Natural killer cell (primary cell): ENCODE measurements at regions not wholly inside any gene's neighbourhood (a gene's known extent, or its start where the extent isn't known, plus 50 kb on each side); places are given as distances from the start of the nearest gene placed in this dataset.
A peak's percentile ranks its signal among the peaks of the same experiment; 100 is the strongest.
"Not testable (repeated sequence)": the region's sequence is repeated elsewhere in the genome, so short reads cannot be mapped to it uniquely, and the experiment has no call there.

Experiments
- ATAC-seq, 3 donors: fragments of 150-1000 bp in 2 of 3; fragments of 200-7000 bp in 1 of 3; cut with Tn5 transposase; 1 replicate in 1 of 3; 2 replicates in 2 of 3; pipeline ENCODE4 v1.10.0; 2021; ENCODE audit warnings: mild to moderate bottlenecking in 2 of 3, moderate library complexity in 2 of 3
- DNase-seq, 2 donors: peaks; one replicate each; pipeline versions ENCODE4 v3.0.0 to v3.0.0-alpha.2; 2013 to 2021; ENCODE audit warnings: mixed read lengths in 1 of 2
- H3K27ac ChIP-seq: one replicate; pipeline ENCODE4 v1.5.1; 2013; ENCODE audit warnings: mild to moderate bottlenecking, low read length
- H3K27me3 ChIP-seq: one replicate; pipeline ENCODE4 v1.6.1; 2013; ENCODE audit warnings: low read length; ENCODE audit not compliant: control insufficient read depth, insufficient read depth
- H3K36me3 ChIP-seq: one replicate; pipeline ENCODE4 v1.6.1; 2013; ENCODE audit warnings: low read length; ENCODE audit not compliant: control insufficient read depth, insufficient read depth
- H3K4me1 ChIP-seq: one replicate; pipeline ENCODE4 v1.6.1; 2013; ENCODE audit warnings: low read length; ENCODE audit not compliant: control insufficient read depth, insufficient read depth
- H3K4me3 ChIP-seq: one replicate; pipeline ENCODE4 v1.5.1; 2013; ENCODE audit warnings: low read length
- H3K9me3 ChIP-seq: one replicate; pipeline ENCODE4 v1.6.1; 2013; ENCODE audit warnings: low read length; ENCODE audit not compliant: control insufficient read depth, insufficient read depth
- H3K27ac Mint-ChIP-seq, 2 donors: one replicate each; pipeline ENCODE4 v1.8.0; 2022; ENCODE audit warnings: mild to moderate bottlenecking in 2 of 2, mixed read lengths in 2 of 2, moderate library complexity in 1 of 2
- H3K27me3 Mint-ChIP-seq, 2 donors: one replicate each; pipeline ENCODE4 v1.8.0; 2022; ENCODE audit warnings: low read depth in 2 of 2, mixed read lengths in 2 of 2
- H3K36me3 Mint-ChIP-seq: one replicate; pipeline ENCODE4 v1.8.0; 2022; ENCODE audit warnings: mixed read lengths
- H3K4me1 Mint-ChIP-seq, 2 donors: one replicate each; pipeline ENCODE4 v1.8.0; 2022; ENCODE audit warnings: mixed read lengths in 2 of 2
- H3K4me3 Mint-ChIP-seq: one replicate; pipeline ENCODE4 v1.8.0; 2022; ENCODE audit warnings: mild to moderate bottlenecking, moderate library complexity, mixed read lengths
- H3K9me3 Mint-ChIP-seq, 2 donors: one replicate each; pipeline ENCODE4 v1.8.0; 2022; ENCODE audit warnings: mixed read lengths in 2 of 2
- WGBS: methylation state at CpG from one replicate; pipeline ENCODE4 v1.1.7; 2013; ENCODE audit warnings: missing lambda C conversion rate; ENCODE audit not compliant: insufficient coverage; 5-methylcytosine and 5-hydroxymethylcytosine counted together
- intact Hi-C: fragments of 100-400 bp; cut with micrococcal nuclease; formaldehyde crosslinking; loops from one replicate; pipeline ENCODE4 v1.14.2; 2022

- H3K9me3 Mint-ChIP-seq, H3K4me1 ChIP-seq, H3K36me3 Mint-ChIP-seq, H3K9me3 ChIP-seq, H3K36me3 ChIP-seq, ATAC-seq, H3K4me3 Mint-ChIP-seq, H3K27me3 ChIP-seq, H3K27ac Mint-ChIP-seq, H3K27ac ChIP-seq, DNase-seq, H3K27me3 Mint-ChIP-seq, H3K4me1 Mint-ChIP-seq, H3K4me3 ChIP-seq, intact Hi-C loops: not testable (repeated sequence)
- WGBS, result 87% methylated on average over 1 of the region's 6 CpGs
Observed at GRCh38 chr15:21357056-21357455, 83.2 kb downstream of the POTEB3 start.

- H3K36me3 ChIP-seq, H3K36me3 Mint-ChIP-seq, ATAC-seq, H3K4me3 Mint-ChIP-seq, H3K27me3 Mint-ChIP-seq, H3K4me3 ChIP-seq, H3K9me3 Mint-ChIP-seq, DNase-seq, H3K27ac ChIP-seq, H3K27me3 ChIP-seq, H3K9me3 ChIP-seq, H3K4me1 ChIP-seq, H3K4me1 Mint-ChIP-seq, H3K27ac Mint-ChIP-seq, intact Hi-C loops: not testable (repeated sequence)
- 82% methylated on average over 2 of the region's 6 CpGs for WGBS
Observed at GRCh38 chr15:21355944-21356343, 84.4 kb downstream of the POTEB3 start.

- H3K27ac ChIP-seq, H3K36me3 ChIP-seq, intact Hi-C loops, H3K4me3 ChIP-seq, DNase-seq, H3K4me3 Mint-ChIP-seq, H3K9me3 ChIP-seq, H3K4me1 Mint-ChIP-seq, H3K4me1 ChIP-seq, ATAC-seq, H3K36me3 Mint-ChIP-seq, H3K27me3 Mint-ChIP-seq, H3K27ac Mint-ChIP-seq, H3K9me3 Mint-ChIP-seq, H3K27me3 ChIP-seq: not testable (repeated sequence)
- 83% methylated on average over 3 of the region's 20 CpGs for WGBS
Observed at GRCh38 chr15:21354597-21354996, 85.7 kb downstream of the POTEB3 start.

- H3K4me1 Mint-ChIP-seq, H3K4me3 ChIP-seq, intact Hi-C loops, DNase-seq, H3K9me3 ChIP-seq, H3K36me3 ChIP-seq, H3K4me1 ChIP-seq, H3K4me3 Mint-ChIP-seq, H3K9me3 Mint-ChIP-seq, H3K27me3 ChIP-seq, H3K27ac Mint-ChIP-seq, H3K27me3 Mint-ChIP-seq, H3K27ac ChIP-seq, H3K36me3 Mint-ChIP-seq: not testable (repeated sequence)
- WGBS, result no CpG with 5 or more reads among the region's 40 CpGs
- peak in 1 of 3 donors; percentile 36 for ATAC-seq
Observed at GRCh38 chr15:21352670-21353318, 87.5 kb downstream of the POTEB3 start.

- H3K9me3 Mint-ChIP-seq, H3K27ac Mint-ChIP-seq, intact Hi-C loops, H3K27me3 ChIP-seq, H3K4me1 ChIP-seq, H3K4me3 Mint-ChIP-seq, H3K4me1 Mint-ChIP-seq, H3K36me3 Mint-ChIP-seq, H3K4me3 ChIP-seq, H3K27ac ChIP-seq, ATAC-seq, H3K9me3 ChIP-seq, H3K36me3 ChIP-seq, H3K27me3 Mint-ChIP-seq: not testable (repeated sequence)
- WGBS, result 10% methylated on average over 20 of the region's 47 CpGs
- peak in 1 of 2 donors; percentile 14 for DNase-seq
Observed at GRCh38 chr15:21344960-21345359, 95.3 kb downstream of the POTEB3 start.

GRCh38 chr15:21344500-21344899 lies 95.8 kb downstream of the POTEB3 start:
- no CpG with 5 or more reads among the region's 41 CpGs for WGBS
- H3K36me3 ChIP-seq, H3K4me3 ChIP-seq, H3K9me3 ChIP-seq, H3K36me3 Mint-ChIP-seq, H3K9me3 Mint-ChIP-seq, H3K27me3 Mint-ChIP-seq, H3K4me1 Mint-ChIP-seq, H3K27me3 ChIP-seq, H3K27ac ChIP-seq, H3K27ac Mint-ChIP-seq, H3K4me1 ChIP-seq, H3K4me3 Mint-ChIP-seq, DNase-seq, intact Hi-C loops: not testable (repeated sequence)
- peak in 2 of 3 donors; percentile 34 to 70 for ATAC-seq

- WGBS, result no CpG with 5 or more reads among the region's 2 CpGs
- H3K9me3 Mint-ChIP-seq, H3K27ac Mint-ChIP-seq: not testable (repeated sequence)
Observed at GRCh38 chr15:21337028-21337427, 103.3 kb downstream of the POTEB3 start.

GRCh38 chr15:21324720-21325460 lies 115.4 kb downstream of the POTEB3 start:
- peak overlapping the region; percentile 85 for H3K4me3 Mint-ChIP-seq
- intact Hi-C loops, H3K27ac Mint-ChIP-seq, H3K27ac ChIP-seq, H3K36me3 Mint-ChIP-seq, H3K4me1 ChIP-seq, DNase-seq, H3K9me3 ChIP-seq, H3K27me3 Mint-ChIP-seq, H3K4me3 ChIP-seq, H3K36me3 ChIP-seq, H3K9me3 Mint-ChIP-seq, H3K4me1 Mint-ChIP-seq, H3K27me3 ChIP-seq: not testable (repeated sequence)
- ATAC-seq, result peak in 2 of 3 donors; percentile 86 to 96
- whole genome bisulfite sequencing, result 53% methylated on average over 3 of the region's 68 CpGs

More at GRCh38 chr15:21337028-21337427, 103.3 kb downstream of the POTEB3 start:
- intact Hi-C loops, H3K36me3 ChIP-seq, H3K4me1 ChIP-seq, H3K4me3 ChIP-seq, H3K27me3 Mint-ChIP-seq, H3K27me3 ChIP-seq, ATAC-seq, H3K27ac ChIP-seq, H3K4me3 Mint-ChIP-seq, H3K4me1 Mint-ChIP-seq, H3K36me3 Mint-ChIP-seq, DNase-seq, H3K9me3 ChIP-seq: not testable (repeated sequence)
